HG03521 (cell line): ENCODE measurements at regions not wholly inside any gene's neighbourhood (a gene's known extent, or its start where the extent isn't known, plus 50 kb on each side); places are given as distances from the start of the nearest gene placed in this dataset.

Experiments used
- ATAC-seq: cut with Tn5 transposase; IDR thresholded peaks from one replicate; pipeline ENCODE4 v1.9.1; 2021; ENCODE audit warnings: mild to moderate bottlenecking, moderate library complexity; ENCODE audit not compliant: unreplicated experiment

DNA sequence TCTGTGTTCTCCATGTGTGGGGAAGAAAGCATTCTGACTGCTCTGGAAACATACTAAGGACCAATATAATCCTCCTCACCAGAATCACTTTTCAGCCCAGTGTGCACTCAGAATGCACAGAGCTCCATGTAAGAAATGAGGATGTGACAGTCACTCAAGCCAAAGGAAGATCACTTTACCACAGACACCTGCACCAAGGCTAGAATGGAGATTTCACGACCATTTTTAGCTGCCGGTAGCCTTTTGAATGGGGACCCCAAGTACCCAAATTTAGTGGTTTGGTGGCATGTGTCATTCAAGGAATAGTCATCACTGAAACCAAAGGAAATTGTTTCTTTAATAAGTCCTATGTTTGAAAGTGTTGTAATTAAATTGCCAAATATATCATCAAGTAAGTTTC is 613.2 kb upstream of the ACVR2A start:
- ATAC-seq, result no peak

GRCh38 chr2:147231081-147231480 is 613.7 kb upstream of the ACVR2A start:
- ATAC-seq, result no peak

DNA sequence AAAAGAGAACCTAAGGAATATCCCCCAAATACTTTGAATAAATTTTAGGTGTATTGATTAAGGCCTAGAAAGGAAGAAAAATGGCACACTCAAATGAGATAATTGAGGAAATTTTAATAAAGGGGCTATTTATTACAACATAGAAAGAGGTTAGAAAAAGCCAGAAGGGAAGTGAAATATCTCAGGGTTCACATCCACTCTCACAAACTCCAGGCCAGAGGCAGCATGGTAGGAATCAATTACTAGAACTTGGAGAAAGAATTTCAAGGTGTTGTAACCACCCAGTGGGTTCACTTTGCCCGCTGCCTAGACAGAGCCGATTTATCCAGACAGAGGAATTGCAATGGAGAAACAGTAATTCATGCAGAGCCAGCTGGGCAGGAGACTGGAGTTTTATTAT is 617.5 kb upstream of the ACVR2A start:
- no peak for ATAC-seq

GRCh38 chr2:147224070-147224469 is 620.8 kb upstream of the ACVR2A start:
- no peak for ATAC-seq

- ATAC-seq, result no peak
These were observed 621.2 kb upstream of the ACVR2A start for GRCh38 chr2:147223553-147224060.

DNA sequence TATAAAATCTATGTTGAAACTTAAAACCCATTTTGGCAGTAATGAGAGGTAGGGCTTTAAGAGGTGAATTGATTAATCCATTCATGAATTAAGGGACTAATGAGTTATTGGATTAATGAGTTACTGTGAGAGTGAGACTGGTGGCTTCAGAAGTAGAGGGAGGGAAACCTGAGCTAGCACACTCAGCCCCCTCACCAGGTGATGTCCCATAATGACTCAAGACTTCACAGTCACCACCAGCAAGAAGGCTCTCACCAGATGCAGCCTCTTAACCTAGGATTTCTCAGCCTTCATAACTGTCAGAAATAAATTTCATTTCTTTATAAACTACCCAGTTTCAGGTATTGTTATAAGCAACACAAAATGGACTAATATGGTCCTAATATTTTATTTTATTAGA is 621.7 kb upstream of the ACVR2A start:
- ATAC-seq, result no peak

- ATAC-seq, result no peak
These were observed 622.3 kb upstream of the ACVR2A start for GRCh38 chr2:147222506-147222905.

GRCh38 chr2:147214914-147215313 is 629.9 kb upstream of the ACVR2A start:
- no peak for ATAC-seq

DNA sequence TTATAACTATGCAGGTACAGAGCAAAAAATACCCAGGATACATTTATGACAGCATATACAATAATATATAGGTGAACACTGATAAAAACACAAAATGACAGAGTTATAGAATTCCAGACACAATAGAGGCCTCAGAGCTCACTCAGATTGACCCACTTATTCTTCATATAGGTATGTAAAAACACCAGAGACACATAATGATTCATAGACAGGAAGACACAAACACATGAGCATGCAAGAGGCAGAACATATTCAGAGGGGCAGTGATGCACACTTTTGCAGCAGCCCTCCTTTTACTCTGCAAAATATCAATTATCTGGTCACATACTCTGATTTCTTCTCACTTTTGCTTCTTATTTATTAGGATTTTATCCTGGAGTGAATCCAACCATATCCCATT is 633.3 kb upstream of the ACVR2A start:
- no peak for ATAC-seq

DNA sequence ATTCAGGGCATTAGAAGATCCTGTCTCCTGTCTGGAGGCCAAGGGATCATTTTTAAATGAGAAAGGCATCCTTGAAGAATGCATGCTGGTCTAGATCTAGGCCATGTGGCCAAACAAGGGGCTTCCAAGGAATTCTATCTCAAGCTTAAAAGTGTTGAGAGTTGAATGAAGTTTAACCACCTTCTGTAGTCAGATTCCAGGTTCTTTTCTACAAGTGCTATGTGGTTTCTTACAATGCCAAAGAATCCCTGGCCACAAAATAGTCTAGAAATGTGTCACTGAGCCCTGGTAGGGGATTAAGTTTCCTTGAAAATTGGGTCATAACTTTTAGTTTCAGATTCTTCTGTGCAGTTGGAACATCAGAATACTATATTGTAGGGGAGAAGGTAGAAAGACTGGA is 640.7 kb upstream of the ACVR2A start:
- no peak for ATAC-seq

- ATAC-seq, result no peak
These were observed 646.1 kb upstream of the ACVR2A start for GRCh38 chr2:147198651-147199171.

DNA sequence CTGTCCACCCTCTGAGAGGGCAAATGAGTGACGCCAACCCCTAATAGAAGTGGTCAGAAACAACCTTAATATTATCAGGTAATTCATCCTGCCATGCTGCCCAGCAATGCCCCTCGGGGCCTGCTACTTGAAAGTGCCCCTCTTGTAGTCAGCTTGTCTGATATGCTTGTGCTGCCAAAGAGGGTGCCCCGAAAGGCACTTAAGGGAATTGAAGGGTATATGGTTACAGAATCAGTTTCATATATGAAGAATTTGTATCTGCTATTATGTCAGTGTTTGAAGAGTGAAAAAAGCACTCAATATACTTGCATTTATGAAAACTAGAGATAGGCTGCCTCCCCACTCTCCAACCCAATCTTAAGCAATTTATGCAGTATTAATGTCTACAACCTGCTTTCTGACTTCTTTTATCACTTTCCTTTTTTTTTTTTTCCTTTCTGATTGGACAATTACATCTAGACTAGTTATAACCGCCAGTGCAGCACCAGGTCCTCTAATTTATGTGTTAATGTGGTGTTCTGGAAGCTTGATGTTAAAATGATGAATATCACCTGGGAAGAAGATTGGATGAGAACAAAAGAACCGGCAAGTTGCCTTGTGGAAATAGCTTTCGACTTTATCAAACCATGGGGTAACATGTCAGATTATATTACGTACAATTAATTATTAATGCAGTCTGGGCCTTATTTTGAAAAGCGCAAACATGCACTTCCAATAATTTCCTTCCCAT is 646.9 kb upstream of the ACVR2A start:
- ATAC-seq, result no peak

GRCh38 chr2:147182260-147182659 is 662.6 kb upstream of the ACVR2A start:
- ATAC-seq, result no peak

GRCh38 chr2:147181351-147182029 is 663.3 kb upstream of the ACVR2A start:
- ATAC-seq, result no peak

- ATAC-seq, result no peak
These were observed 667.6 kb upstream of the ACVR2A start for GRCh38 chr2:147177071-147177857.

DNA sequence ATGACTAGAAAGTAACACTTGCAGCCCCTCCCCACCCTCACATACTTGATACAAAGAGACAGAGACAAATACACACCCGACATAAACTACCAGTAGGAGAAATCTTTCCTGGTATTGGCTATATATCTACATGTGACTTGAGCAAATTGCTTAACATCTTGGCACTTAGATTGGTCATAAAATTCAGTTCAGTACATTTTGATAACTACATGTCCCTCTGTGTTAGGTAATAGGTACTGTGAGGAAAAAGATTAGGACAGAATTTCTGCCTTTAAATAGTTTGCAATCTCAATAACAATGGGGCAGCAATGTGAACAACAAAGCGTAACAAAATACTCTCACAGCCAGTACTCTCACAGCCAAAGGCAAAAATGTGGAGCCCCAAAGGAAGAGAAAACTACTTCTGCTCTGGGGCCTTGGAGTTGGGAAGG is 670.0 kb upstream of the ACVR2A start:
- ATAC-seq, result no peak

DNA sequence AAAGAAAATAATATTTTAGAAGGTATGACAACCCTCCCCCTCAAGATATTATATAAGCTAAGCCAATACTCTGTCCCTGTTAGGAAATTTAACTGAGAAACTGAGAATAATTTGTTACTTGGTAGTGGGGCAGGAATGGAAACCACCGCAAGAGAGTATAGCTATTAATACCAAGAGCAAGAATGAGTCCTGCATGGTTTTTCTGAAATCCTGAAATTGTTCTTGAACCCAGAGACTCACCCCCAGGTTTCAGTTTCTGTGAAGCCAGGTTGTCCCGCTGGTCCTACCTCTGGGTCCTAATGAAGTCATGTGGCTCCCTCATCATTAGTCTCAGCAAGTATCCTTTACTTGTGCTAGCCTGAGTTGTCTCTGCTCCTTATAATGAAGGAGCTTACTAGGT is 671.0 kb upstream of the ACVR2A start:
- ATAC-seq, result no peak

DNA sequence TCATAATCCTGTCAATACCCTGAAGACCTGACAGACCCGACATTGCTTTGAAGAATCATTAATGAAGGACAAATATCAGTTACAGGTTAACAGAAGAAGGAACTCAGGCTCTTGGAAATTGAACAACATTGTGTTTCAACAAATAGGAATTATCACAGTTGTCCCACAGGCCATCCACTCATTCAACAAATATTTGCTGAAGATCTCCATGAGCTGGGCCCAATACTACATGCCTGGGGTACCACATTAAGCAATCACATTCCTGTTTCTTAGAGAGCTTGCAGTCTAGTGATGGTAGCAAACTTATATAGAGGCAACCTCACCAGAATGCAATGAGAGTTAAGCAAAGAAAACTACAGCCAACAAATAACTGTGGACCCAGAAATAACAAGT is 671.6 kb upstream of the ACVR2A start:
- no peak for ATAC-seq

DNA sequence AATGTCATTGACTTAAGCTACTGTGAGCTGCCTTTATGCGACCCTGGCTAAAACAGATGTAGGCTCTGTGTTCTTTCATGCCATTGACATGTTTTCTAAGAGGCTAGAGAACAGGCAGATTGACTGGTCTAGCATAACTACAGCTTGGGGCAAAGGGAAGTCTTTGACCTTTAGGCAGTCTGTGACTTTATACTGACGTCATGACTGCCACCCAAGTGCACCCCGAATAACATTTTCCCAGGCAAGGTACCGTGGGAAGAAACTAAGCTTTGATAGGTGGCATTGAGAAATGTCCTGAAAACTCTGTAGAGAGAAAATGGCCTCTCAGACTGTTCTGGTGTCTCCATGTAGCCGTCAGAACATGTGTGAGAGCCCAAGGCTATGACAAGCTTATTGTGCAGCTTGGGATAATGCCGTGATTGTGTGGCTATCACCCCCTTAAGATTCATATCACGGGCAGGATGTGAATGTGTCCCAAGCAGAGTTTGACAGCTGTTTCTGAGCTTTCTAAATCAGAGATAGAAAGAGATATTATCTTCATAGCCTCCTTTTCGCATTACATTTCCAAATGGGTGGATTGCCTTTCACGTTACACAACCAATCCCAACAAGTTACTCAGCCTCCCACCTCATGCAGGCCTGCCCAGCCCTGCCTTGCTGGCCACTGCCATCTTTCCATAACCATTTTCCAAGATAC is 672.2 kb upstream of the ACVR2A start:
- ATAC-seq, result no peak

DNA sequence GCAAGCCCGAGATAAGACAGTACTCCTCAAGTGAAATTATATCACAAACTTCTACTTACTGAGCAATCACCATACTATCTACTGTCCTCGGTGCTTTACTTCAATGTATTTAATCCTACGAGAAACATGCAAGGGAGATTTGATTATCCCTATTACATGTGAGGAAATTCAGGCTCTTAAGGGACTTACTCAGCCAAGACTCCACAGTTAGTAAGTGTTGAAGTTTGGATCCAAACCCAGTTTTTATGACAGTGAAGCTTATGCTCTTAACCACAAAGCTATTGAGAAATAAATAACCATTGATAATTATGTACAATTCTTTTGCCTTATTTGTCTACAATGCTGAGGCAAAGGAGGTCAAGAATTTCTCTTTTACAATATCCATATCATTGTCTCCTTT is 672.9 kb upstream of the ACVR2A start:
- no peak for ATAC-seq

- ATAC-seq, result no peak
These were observed 673.9 kb upstream of the ACVR2A start for GRCh38 chr2:147170932-147171331.
